ENCODE measurements at regions not wholly inside any gene's neighbourhood (a gene's known extent, or its start where the extent isn't known, plus 50 kb on each side); places are given as distances from the start of the nearest gene placed in this dataset.
"Not testable (repeated sequence)": the region's sequence is repeated elsewhere in the genome, so short reads cannot be mapped to it uniquely, and the experiment has no call there.

DNA sequence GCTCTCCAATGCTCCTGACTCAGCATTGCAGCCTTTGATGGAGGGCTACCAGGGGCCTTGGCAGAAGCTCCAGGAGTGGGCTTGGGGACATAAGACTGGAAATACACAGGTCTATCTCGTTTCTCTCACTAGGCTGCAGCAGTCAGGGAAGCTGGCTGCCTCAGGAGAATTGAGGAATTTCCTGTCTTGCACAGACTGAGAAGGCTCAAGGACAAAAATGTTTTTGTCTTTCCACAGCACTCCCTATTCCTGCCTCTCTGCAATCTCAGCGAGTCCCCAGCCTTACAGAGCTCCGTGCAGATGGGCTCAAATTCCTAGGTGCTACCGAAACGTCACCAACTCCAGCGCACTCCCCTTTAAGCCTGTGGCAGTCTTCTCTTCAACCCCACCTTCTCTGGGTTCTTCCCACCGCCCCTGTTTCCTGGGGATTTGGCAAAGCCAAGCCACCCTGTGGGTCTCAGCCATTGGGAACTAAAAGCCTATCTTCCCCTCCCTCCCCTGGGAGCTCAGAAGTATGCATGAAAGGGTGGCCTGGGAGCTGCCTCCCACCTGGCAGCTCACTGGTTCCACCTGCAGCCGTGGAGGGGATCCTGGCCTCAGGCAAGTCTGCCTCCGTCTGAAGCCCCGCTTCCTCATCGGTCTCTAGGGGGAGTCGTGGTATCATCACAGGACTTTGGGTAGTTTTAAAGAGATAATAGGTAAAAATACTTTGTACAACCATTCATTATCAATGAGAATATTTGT lies 322.6 kb upstream of the FRG2C start:
- Mint-ChIP-seq H3K27me3 (no peaks in the 10 kb centered on the region), H3K4me1 (no peaks in the 10 kb centered on the region), H3K27ac (peak overlapping the region in 1 of 2 donors; percentile 46), H3K4me3 (no peak overlapping the region), H3K9me3 (no peaks in the 10 kb centered on the region)
- DNase-seq (no peak), ATAC-seq (no peak)

DNA sequence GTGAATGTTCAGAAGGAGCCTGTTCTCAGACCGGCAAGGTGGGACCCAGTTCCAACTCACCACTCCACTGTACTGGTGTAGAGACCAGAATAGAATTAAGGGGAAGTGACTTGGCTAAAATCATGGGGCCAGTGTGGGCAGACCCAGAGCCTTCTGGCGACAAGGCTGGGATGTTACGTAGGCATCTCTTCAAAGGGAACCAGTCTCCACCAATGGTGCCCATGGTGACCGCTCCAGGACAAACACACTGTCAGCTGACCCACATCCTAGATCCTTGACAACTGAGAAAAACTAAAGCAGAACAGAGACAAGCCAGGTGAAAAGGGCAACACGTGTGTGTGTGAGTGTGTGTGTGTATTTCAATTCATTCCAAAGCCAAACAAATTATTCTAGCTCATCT lies 321.7 kb upstream of the FRG2C start:
- DNase-seq = no peak
- H3K9me3 Mint-ChIP-seq = no peaks in the 10 kb centered on the region
- H3K4me1 Mint-ChIP-seq = no peaks in the 10 kb centered on the region
- no peak overlapping the region for H3K27ac Mint-ChIP-seq
- H3K4me3 Mint-ChIP-seq = no peak overlapping the region
- no peak for ATAC-seq
- no peaks in the 10 kb centered on the region for H3K27me3 Mint-ChIP-seq

GRCh38 chr3:75350536-75350935 lies 313.6 kb upstream of the FRG2C start:
- H3K9me3 Mint-ChIP-seq, ATAC-seq, DNase-seq, H3K4me1 Mint-ChIP-seq, H3K27me3 Mint-ChIP-seq, H3K27ac Mint-ChIP-seq, H3K4me3 Mint-ChIP-seq: not testable (repeated sequence)

- not testable (repeated sequence) for H3K9me3 Mint-ChIP-seq, H3K4me3 Mint-ChIP-seq
Measured at GRCh38 chr3:75362086-75362784, 301.9 kb upstream of the FRG2C start.

DNA sequence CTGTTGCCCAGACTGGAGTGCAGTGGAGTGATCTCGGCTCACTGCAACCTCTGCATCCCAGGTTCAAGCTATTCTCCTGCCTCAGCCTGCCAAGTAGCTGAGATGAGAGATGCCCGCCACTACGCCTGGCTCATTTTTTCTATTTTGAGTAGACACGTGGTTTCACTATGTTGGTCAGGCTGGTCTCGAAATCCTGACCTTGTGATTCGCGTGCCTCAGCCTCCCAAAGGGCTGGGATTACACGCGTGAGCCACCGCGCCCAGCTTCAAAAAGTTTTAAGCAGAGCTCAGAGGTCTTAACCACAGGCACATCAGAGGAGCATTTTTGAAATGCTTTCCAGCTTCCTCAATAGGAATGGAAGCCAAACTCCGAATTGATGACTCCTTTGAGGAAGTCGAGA lies 291.2 kb upstream of the FRG2C start:
- H3K4me3 Mint-ChIP-seq = not testable (repeated sequence)

More at GRCh38 chr3:75362086-75362784, 301.9 kb upstream of the FRG2C start:
- H3K4me1 Mint-ChIP-seq, H3K27ac Mint-ChIP-seq, H3K27me3 Mint-ChIP-seq, ATAC-seq: not testable (repeated sequence)
- peak; percentile 26 to 65 for DNase-seq

GRCh38 chr3:75379840-75380239 lies 284.3 kb upstream of the FRG2C start:
- not testable (repeated sequence) for H3K27ac Mint-ChIP-seq, H3K27me3 Mint-ChIP-seq, ATAC-seq, DNase-seq, H3K4me3 Mint-ChIP-seq, H3K4me1 Mint-ChIP-seq
- H3K9me3 Mint-ChIP-seq = peaks cover 10 to 12% of the 10 kb centered on the region in 2 donors

More for the DNA sequence above, 291.2 kb upstream of the FRG2C start:
- not testable (repeated sequence) for H3K9me3 Mint-ChIP-seq, H3K27ac Mint-ChIP-seq, H3K27me3 Mint-ChIP-seq, H3K4me1 Mint-ChIP-seq, ATAC-seq, DNase-seq

GRCh38 chr3:75380276-75380771 lies 283.8 kb upstream of the FRG2C start:
- DNase-seq (no peak), ATAC-seq (no peak)
- peaks cover 10 to 12% of the 10 kb centered on the region in 2 donors for H3K9me3 Mint-ChIP-seq
- H3K4me3 Mint-ChIP-seq = no peak overlapping the region
- H3K27me3 Mint-ChIP-seq = no peaks in the 10 kb centered on the region
- H3K27ac Mint-ChIP-seq = no peak overlapping the region
- H3K4me1 Mint-ChIP-seq = no peaks in the 10 kb centered on the region

DNA sequence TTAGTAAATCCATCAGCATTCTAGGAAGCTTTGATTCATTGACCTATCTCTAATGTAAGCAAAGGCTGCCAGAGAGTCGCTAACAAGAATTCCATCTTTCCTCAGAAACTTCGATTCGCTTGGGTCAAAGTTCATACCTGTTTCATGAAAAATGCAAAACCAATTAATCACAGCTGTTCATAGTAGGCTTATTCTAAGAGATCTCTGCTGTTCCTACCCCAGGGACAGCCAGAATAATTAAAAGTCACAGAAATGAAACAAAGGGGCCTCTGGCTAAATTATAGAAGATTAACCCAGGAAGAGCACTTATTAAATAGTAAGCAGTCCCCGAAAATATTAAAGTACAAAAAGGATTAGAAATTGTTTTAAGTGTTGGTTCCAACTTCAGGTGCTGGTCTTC lies 280.1 kb upstream of the FRG2C start:
- H3K9me3 Mint-ChIP-seq = peaks cover 10 to 12% of the 10 kb centered on the region in 2 donors
- H3K27me3 Mint-ChIP-seq, H3K27ac Mint-ChIP-seq, DNase-seq, H3K4me1 Mint-ChIP-seq, H3K4me3 Mint-ChIP-seq, ATAC-seq: not testable (repeated sequence)

DNA sequence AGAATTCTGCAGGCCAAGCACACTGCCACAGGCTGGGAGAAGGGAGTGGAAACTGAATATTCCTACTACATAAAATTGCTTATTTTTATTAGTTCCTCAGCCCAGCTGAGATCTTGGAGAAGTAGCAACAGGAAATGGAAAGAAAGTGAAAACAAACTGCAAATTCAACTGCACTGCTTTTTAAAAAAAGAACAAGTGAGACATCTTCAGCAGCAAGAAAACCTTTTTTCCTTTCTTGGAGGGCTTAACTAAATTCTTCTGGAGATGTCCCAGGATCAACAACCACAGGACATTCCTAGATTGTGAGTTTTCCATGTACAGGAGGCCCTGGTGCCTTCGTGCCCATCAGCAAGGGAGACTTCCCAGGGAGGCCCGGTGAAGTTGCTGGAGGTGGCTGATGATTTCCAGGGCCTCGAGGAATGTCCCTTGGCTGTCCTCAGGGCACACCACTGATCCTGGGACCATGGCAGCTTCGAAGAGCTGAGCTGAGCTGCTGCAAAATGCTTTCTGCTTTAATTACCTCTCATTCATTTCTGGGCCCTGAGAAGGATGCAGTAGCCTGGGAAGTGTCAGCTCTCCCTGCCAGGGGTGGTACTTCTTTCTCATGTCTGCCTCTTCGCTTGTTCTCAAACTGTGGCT lies 275.5 kb upstream of the FRG2C start:
- H3K9me3 Mint-ChIP-seq, H3K4me3 Mint-ChIP-seq, DNase-seq, H3K27ac Mint-ChIP-seq, H3K27me3 Mint-ChIP-seq, H3K4me1 Mint-ChIP-seq, ATAC-seq: not testable (repeated sequence)

- H3K27me3 Mint-ChIP-seq, H3K27ac Mint-ChIP-seq, H3K9me3 Mint-ChIP-seq: not testable (repeated sequence)
Measured at GRCh38 chr3:75393288-75393694, 270.8 kb upstream of the FRG2C start.

GRCh38 chr3:75394102-75394501 lies 270.0 kb upstream of the FRG2C start:
- not testable (repeated sequence) for H3K27ac Mint-ChIP-seq, ATAC-seq, H3K4me3 Mint-ChIP-seq, H3K27me3 Mint-ChIP-seq, H3K9me3 Mint-ChIP-seq, DNase-seq, H3K4me1 Mint-ChIP-seq

More at GRCh38 chr3:75393288-75393694, 270.8 kb upstream of the FRG2C start:
- not testable (repeated sequence) for H3K4me3 Mint-ChIP-seq, ATAC-seq, H3K4me1 Mint-ChIP-seq, DNase-seq

GRCh38 chr3:75394562-75395360 lies 269.4 kb upstream of the FRG2C start:
- not testable (repeated sequence) for H3K4me1 Mint-ChIP-seq, H3K27ac Mint-ChIP-seq, ATAC-seq, DNase-seq, H3K27me3 Mint-ChIP-seq, H3K4me3 Mint-ChIP-seq, H3K9me3 Mint-ChIP-seq

GRCh38 chr3:75395580-75396315 lies 268.4 kb upstream of the FRG2C start:
- no peak overlapping the region for H3K27ac Mint-ChIP-seq
- ATAC-seq (no peak), DNase-seq (no peak)
- H3K4me3 Mint-ChIP-seq = no peak overlapping the region
- H3K4me1 Mint-ChIP-seq = no peaks in the 10 kb centered on the region
- no peaks in the 10 kb centered on the region for H3K9me3 Mint-ChIP-seq
- no peaks in the 10 kb centered on the region for H3K27me3 Mint-ChIP-seq

DNA sequence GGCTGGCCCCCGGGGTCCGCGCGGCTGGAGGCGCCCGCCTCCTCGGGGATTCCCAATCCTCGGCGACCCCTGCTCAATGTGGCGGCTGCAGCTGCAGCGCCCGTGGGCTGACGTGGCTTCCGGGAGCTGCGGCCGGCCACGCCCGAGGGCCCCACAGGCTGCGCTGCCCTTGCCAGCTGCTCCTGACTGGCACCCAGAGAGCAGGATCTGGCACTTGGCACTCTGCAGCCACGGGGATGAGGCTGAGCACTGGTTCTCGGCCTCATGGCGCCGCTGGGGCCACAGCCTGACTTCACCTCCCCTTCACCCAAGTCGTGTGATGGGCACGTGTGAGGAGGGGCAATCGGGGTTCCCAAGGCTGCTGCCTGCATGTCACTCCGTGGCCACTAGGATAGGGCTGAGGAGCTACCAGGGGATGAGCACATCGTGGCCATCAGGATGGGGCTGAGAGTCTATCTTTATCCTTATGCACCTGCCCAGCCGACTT lies 267.8 kb upstream of the FRG2C start:
- Mint-ChIP-seq H3K9me3 (no peaks in the 10 kb centered on the region), H3K27me3 (no peaks in the 10 kb centered on the region), H3K4me1 (no peaks in the 10 kb centered on the region), H3K27ac (no peak overlapping the region), H3K4me3 (no peak overlapping the region)
- DNase-seq = no peak
- no peak for ATAC-seq
